AG09319 (cell line): ENCODE measurements at regions not wholly inside any gene's neighbourhood (a gene's known extent, or its start where the extent isn't known, plus 50 kb on each side); places are given as distances from the start of the nearest gene placed in this dataset.

Experiments used
- DNase-seq: peaks from one replicate; pipeline ENCODE4 v3.0.0-alpha.2; 2010; ENCODE audit warnings: low read depth; ENCODE audit errors: extremely low read depth
- TF ChIP-seq, protein P1 (sequence below): IDR thresholded peaks from 2 replicates; pipeline ENCODE4 v1.5.1; 2011; ENCODE audit warnings: low read depth, mild to moderate bottlenecking, inconsistent platforms, low read length, moderate library complexity

GRCh38 chr6:71551798-71552197 lies 263.2 kb downstream of the OGFRL1 start:
- TF ChIP-seq, protein P1, sequence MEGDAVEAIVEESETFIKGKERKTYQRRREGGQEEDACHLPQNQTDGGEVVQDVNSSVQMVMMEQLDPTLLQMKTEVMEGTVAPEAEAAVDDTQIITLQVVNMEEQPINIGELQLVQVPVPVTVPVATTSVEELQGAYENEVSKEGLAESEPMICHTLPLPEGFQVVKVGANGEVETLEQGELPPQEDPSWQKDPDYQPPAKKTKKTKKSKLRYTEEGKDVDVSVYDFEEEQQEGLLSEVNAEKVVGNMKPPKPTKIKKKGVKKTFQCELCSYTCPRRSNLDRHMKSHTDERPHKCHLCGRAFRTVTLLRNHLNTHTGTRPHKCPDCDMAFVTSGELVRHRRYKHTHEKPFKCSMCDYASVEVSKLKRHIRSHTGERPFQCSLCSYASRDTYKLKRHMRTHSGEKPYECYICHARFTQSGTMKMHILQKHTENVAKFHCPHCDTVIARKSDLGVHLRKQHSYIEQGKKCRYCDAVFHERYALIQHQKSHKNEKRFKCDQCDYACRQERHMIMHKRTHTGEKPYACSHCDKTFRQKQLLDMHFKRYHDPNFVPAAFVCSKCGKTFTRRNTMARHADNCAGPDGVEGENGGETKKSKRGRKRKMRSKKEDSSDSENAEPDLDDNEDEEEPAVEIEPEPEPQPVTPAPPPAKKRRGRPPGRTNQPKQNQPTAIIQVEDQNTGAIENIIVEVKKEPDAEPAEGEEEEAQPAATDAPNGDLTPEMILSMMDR, result no peak
- DNase-seq, result no peak

DNA sequence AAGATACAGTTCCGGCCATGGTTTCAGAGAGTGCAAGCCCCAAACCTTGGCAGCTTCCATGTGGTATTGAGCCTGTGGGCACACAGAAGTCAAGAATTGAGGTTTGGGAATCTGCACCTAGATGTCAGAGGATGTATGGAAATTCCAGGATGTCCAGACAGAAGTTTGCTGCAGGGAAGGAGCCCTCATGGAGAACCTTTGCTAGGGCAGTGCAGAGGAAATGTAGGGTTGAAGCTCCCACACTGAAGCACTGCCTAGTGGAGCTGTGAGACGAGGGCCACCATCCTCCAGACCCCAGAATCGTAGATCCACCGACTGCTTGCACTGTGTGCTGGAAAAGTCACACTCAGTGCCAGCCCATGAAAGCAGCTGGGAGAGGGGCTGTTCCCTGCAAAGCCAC lies 267.5 kb downstream of the OGFRL1 start:
- TF ChIP-seq, protein P1, result no peak
- no peak for DNase-seq

- TF ChIP-seq, protein P1, result no peak
- no peak for DNase-seq
Observed at GRCh38 chr6:71558974-71559373, 270.4 kb downstream of the OGFRL1 start.

DNA sequence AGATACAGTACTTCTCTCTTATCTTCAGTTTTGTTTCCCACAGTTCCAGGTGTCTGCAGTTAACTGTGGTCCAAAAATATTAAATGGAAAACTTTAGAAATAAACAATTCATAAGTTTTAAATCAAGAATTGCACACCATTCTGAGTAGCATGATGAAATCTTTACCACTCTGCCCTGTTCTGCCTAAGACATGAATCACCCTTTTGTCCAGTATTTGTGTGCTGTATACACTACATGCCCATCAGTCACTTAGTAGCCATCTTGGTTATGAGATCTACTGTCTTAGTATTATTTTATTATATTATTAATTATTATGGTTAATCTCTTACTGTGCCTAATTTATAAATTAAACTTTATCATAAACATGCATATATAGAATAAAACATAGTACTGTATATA lies 279.0 kb downstream of the OGFRL1 start:
- TF ChIP-seq, protein P1, result no peak
- no peak for DNase-seq

- TF ChIP-seq, protein P1, result no peak
- DNase-seq, result no peak
Observed at GRCh38 chr6:71577766-71578165, 289.2 kb downstream of the OGFRL1 start.

GRCh38 chr6:71579902-71580301 lies 291.3 kb downstream of the OGFRL1 start:
- TF ChIP-seq, protein P1, result no peak
- DNase-seq, result no peak

DNA sequence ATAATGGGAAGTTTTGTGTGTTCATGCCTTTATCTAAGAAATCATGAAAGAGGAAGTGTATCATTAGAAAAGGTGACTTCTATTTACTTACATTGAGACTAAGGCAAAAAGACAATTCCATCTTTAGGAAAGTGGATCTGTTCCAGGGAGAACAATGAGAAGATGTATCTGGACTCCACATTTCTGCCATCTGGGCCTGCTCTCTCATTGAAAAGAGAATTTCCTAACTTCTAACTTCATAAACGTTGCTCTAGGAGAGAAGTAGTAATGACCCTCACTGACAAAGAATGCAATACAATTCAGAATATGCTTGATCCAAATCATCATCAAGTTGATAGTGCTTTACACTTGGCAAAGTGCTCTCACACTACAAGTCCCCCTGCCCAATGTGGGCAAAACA lies 294.2 kb downstream of the OGFRL1 start:
- TF ChIP-seq, protein P1, result no peak
- no peak for DNase-seq
